ENCODE measurements at regions not wholly inside any gene's neighbourhood (a gene's known extent, or its start where the extent isn't known, plus 50 kb on each side); places are given as distances from the start of the nearest gene placed in this dataset.

GRCh38 chr6:81252231-81252630 lies 500.2 kb downstream of the TENT5A start:
- CTCF ChIA-PET: interaction anchor here (1.0 kb wide), 1 partner anchor 14 kb away, joined by 3 read pairs; no protein-coding TSS in a partner anchor
- Mint-ChIP-seq H3K4me3 (ENCODE audit: unreplicated experiment) (no peak overlapping the region), H3K4me1 (ENCODE audit: insufficient read depth, unreplicated experiment) (no peaks in the 10 kb centered on the region), H3K27me3 (ENCODE audit: insufficient read depth, unreplicated experiment) (no peaks in the 10 kb centered on the region), H3K9me3 (ENCODE audit: unreplicated experiment) (peaks cover 8% of the 10 kb centered on the region), H3K36me3 (ENCODE audit: insufficient read depth, unreplicated experiment) (no peaks in the 10 kb centered on the region), H3K27ac (ENCODE audit: low read depth, unreplicated experiment) (no peak overlapping the region)
- no peak for TF ChIP-seq CTCF (IDR thresholded peaks at IDR 0.05; ENCODE audit: unreplicated experiment)
- no peak for DNase-seq (ENCODE audit: unreplicated experiment)
- POLR2A ChIA-PET: interaction anchor here (0.7 kb wide), 1 partner anchor 899 kb away, joined by 3 read pairs; no protein-coding TSS in a partner anchor
- BruUV-seq (replicated peaks): no TSS peak
- intact Hi-C loops (cut with micrococcal nuclease): no loop called here

- H3K4me3 Mint-ChIP-seq (ENCODE audit: unreplicated experiment): no peak overlapping the region
- H3K36me3 Mint-ChIP-seq (ENCODE audit: insufficient read depth, unreplicated experiment): no peaks in the 10 kb centered on the region
- no peaks in the 10 kb centered on the region for H3K27me3 Mint-ChIP-seq (ENCODE audit: insufficient read depth, unreplicated experiment)
- H3K4me1 Mint-ChIP-seq (ENCODE audit: insufficient read depth, unreplicated experiment): no peaks in the 10 kb centered on the region
- ChIA-PET CTCF (interaction anchor here (0.5 kb wide), 1 partner anchor 1154 kb away, joined by 4 read pairs; no protein-coding TSS in a partner anchor), POLR2A (no interaction called here)
- DNase-seq (ENCODE audit: unreplicated experiment): no peak
- no peaks in the 10 kb centered on the region for H3K9me3 Mint-ChIP-seq (ENCODE audit: unreplicated experiment)
- no TSS peak for BruUV-seq (replicated peaks)
- TF ChIP-seq CTCF (IDR thresholded peaks at IDR 0.05; ENCODE audit: unreplicated experiment): no peak
- intact Hi-C loops (cut with micrococcal nuclease): loop anchor here (10.0 kb wide), 1 partner anchor 759 kb away; no protein-coding TSS in a partner anchor
- no peak overlapping the region for H3K27ac Mint-ChIP-seq (ENCODE audit: low read depth, unreplicated experiment)
These were observed 506.3 kb downstream of the TENT5A start for GRCh38 chr6:81246200-81246599.

GRCh38 chr6:81242624-81243023 lies 509.9 kb downstream of the TENT5A start:
- H3K9me3 Mint-ChIP-seq (ENCODE audit: unreplicated experiment): no peaks in the 10 kb centered on the region
- no peaks in the 10 kb centered on the region for H3K36me3 Mint-ChIP-seq (ENCODE audit: insufficient read depth, unreplicated experiment)
- BruUV-seq (replicated peaks): no TSS peak
- H3K4me1 Mint-ChIP-seq (ENCODE audit: insufficient read depth, unreplicated experiment): no peaks in the 10 kb centered on the region
- ChIA-PET POLR2A (no interaction called here), CTCF (interaction anchor here (0.5 to 1.5 kb wide), 6 partner anchors 22 to 637 kb away, joined by 3 to 5 read pairs (median 3); partner anchors contain the start of gene TENT5A)
- no peak for TF ChIP-seq CTCF (IDR thresholded peaks at IDR 0.05; ENCODE audit: unreplicated experiment)
- DNase-seq (ENCODE audit: unreplicated experiment): no peak
- H3K4me3 Mint-ChIP-seq (ENCODE audit: unreplicated experiment): no peak overlapping the region
- H3K27me3 Mint-ChIP-seq (ENCODE audit: insufficient read depth, unreplicated experiment): no peaks in the 10 kb centered on the region
- intact Hi-C loops (cut with micrococcal nuclease): loop anchor here (10.0 kb wide), 1 partner anchor 762 kb away; no protein-coding TSS in a partner anchor
- H3K27ac Mint-ChIP-seq (ENCODE audit: low read depth, unreplicated experiment): no peak overlapping the region

GRCh38 chr6:81241126-81242041 lies 511.1 kb downstream of the TENT5A start:
- intact Hi-C loops (cut with micrococcal nuclease): loop anchor here (1.0 to 10.0 kb wide), 2 partner anchors 225 to 763 kb away; no protein-coding TSS in a partner anchor
- H3K9me3 Mint-ChIP-seq (ENCODE audit: unreplicated experiment): no peaks in the 10 kb centered on the region
- BruUV-seq (replicated peaks): no TSS peak
- H3K27ac Mint-ChIP-seq (ENCODE audit: low read depth, unreplicated experiment): no peak overlapping the region
- H3K27me3 Mint-ChIP-seq (ENCODE audit: insufficient read depth, unreplicated experiment): no peaks in the 10 kb centered on the region
- no peak overlapping the region for H3K4me3 Mint-ChIP-seq (ENCODE audit: unreplicated experiment)
- TF ChIP-seq CTCF (IDR thresholded peaks at IDR 0.05; ENCODE audit: unreplicated experiment): peak; percentile 37
- ChIA-PET POLR2A (interaction anchor here (0.5 kb wide), 1 partner anchor 1133 kb away, joined by 3 read pairs; no protein-coding TSS in a partner anchor), CTCF (interaction anchor here (0.6 to 1.5 kb wide), 4 partner anchors 22 to 531 kb away, joined by 3 to 4 read pairs (median 3); no protein-coding TSS in a partner anchor)
- no peaks in the 10 kb centered on the region for H3K36me3 Mint-ChIP-seq (ENCODE audit: insufficient read depth, unreplicated experiment)
- H3K4me1 Mint-ChIP-seq (ENCODE audit: insufficient read depth, unreplicated experiment): no peaks in the 10 kb centered on the region
- DNase-seq (ENCODE audit: unreplicated experiment): peak; percentile 45

All from MCF 10A (cell line).